HCT116 (cell line): ENCODE measurements at regions not wholly inside any gene's neighbourhood (a gene's known extent, or its start where the extent isn't known, plus 50 kb on each side); places are given as distances from the start of the nearest gene placed in this dataset.

Experiments
- ATAC-seq: fragments of 200-7000 bp; cut with Tn5 transposase; 2 replicates; pipeline ENCODE4 v1.9.1; 2020; ENCODE audit warnings: mild to moderate bottlenecking, moderate library complexity
- BruUV-seq: library from RNA; stranded (reverse); fragments of 400-500 nt; replicated peaks from 2 replicates; lab custom pipeline; 2021; lab: Mats Ljungman, UMichigan
- CTCF ChIA-PET: fragments of 300-600 bp; sonication (Branson Sonifier 250); formaldehyde crosslinking; loops from one replicate; lab custom pipeline; 2021; ENCODE audit warnings: antibody characterized with exemption; lab: Charles Lee
- POLR2A ChIA-PET: fragments of 300-600, 350-600 bp; sonication (Branson Sonifier 250); formaldehyde crosslinking; loops from one replicate; lab custom pipeline; 2021; ENCODE audit warnings: antibody characterized with exemption; lab: Charles Lee
- RAD21 ChIA-PET, 2 experiments: fragments of 300-600 bp; sonication (Branson Sonifier 250); formaldehyde crosslinking; loops; one replicate each; lab custom pipeline; 2023; ENCODE audit warnings: low total read pairs in 2 of 2; ENCODE audit not compliant: uncharacterized antibody in 2 of 2, unreplicated experiment in 2 of 2, low non-redundant PET in 1 of 2; lab: Charles Lee
- DNase-seq: peaks from one replicate; pipeline ENCODE4 v3.0.0-alpha.2; 2010; ENCODE audit warnings: low read depth, low spot score
- H2AFZ ChIP-seq: fragments of 200-600 bp; shearing (Covaris generic), sonication (generic); 2 replicates; pipeline ENCODE4 v1.6.1; 2017; ENCODE audit warnings: low read depth, mixed run types, mixed read lengths, antibody characterized with exemption, low read length; ENCODE audit not compliant: poor library complexity, severe bottlenecking
- H3K27ac ChIP-seq: 2 replicates; pipeline ENCODE4 v1.5.1; 2012; ENCODE audit warnings: low read depth, low read length
- H3K27me3 ChIP-seq: fragments of 200-600 bp; sonication (generic); 2 replicates; pipeline ENCODE4 v1.6.1; 2016; ENCODE audit warnings: mixed run types, low read length, mixed read lengths; ENCODE audit not compliant: insufficient read depth
- H3K36me3 ChIP-seq, 2 experiments: fragments of 200-500 bp in 1 of 2; fragments of 200-600 bp in 1 of 2; sonication (Bioruptor generic) in 1 of 2; sonication (generic) in 1 of 2; 2 replicates each; pipeline versions ENCODE4 v1.5.1 to v1.6.1; 2014 to 2016; ENCODE audit warnings: low read length in 2 of 2, inconsistent platforms in 1 of 2, mixed read lengths in 1 of 2, mixed run types in 1 of 2; ENCODE audit not compliant: insufficient read depth in 2 of 2, control insufficient read depth in 1 of 2
- H3K4me1 ChIP-seq, 2 experiments: fragments of 200-600 bp in 1 of 2; sonication (generic) in 1 of 2; 2 replicates each; pipeline versions ENCODE4 v1.5.1 to v1.6.1; 2012 to 2017; ENCODE audit warnings: low read length in 2 of 2, inconsistent platforms in 1 of 2, mild to moderate bottlenecking in 1 of 2, mixed read lengths in 1 of 2, mixed run types in 1 of 2, moderate library complexity in 1 of 2; ENCODE audit not compliant: insufficient read depth in 2 of 2, control insufficient read depth in 1 of 2
- H3K4me2 ChIP-seq: fragments of 200-600 bp; sonication (generic); 2 replicates; pipeline ENCODE4 v1.6.1; 2017; ENCODE audit warnings: mixed run types, low read length, mixed read lengths
- H3K4me3 ChIP-seq, 2 experiments: fragments of 200-600 bp in 1 of 2; sonication (generic) in 1 of 2; replicated peaks in 1 of 2; 2 replicates each; pipeline ENCODE4 v1.5.1; 2011 to 2016; ENCODE audit warnings: low read length in 2 of 2, control low read depth in 1 of 2, low read depth in 1 of 2, mild to moderate bottlenecking in 1 of 2, mixed read lengths in 1 of 2, mixed run types in 1 of 2
- H3K79me2 ChIP-seq: fragments of 200-600 bp; sonication (generic); 2 replicates; pipeline ENCODE4 v1.6.1; 2017; ENCODE audit warnings: mild to moderate bottlenecking, mixed run types, low read length, moderate library complexity, mixed read lengths; ENCODE audit not compliant: insufficient read depth
- H3K9ac ChIP-seq: fragments of 200-600 bp; sonication (generic); 2 replicates; pipeline ENCODE4 v1.6.1; 2016; ENCODE audit warnings: low read length, mixed read lengths
- H3K9me2 ChIP-seq: fragments of 200-600 bp; sonication (generic), shearing (Covaris generic); 2 replicates; pipeline ENCODE4 v1.6.1; 2017; ENCODE audit warnings: mixed run types, mild to moderate bottlenecking, moderate library complexity; ENCODE audit not compliant: insufficient read depth
- H3K9me3 ChIP-seq, 2 experiments: fragments of 200-500 bp in 1 of 2; fragments of 200-600 bp in 1 of 2; sonication (Bioruptor generic) in 1 of 2; sonication (generic) in 1 of 2; 2 replicates each; pipeline ENCODE4 v1.6.1; 2014 to 2017; ENCODE audit warnings: low read length in 2 of 2, mixed read lengths in 2 of 2, inconsistent platforms in 1 of 2, low read depth in 1 of 2, mild to moderate bottlenecking in 1 of 2, mixed run types in 1 of 2, moderate library complexity in 1 of 2; ENCODE audit not compliant: control insufficient read depth in 1 of 2, insufficient read depth in 1 of 2
- H4K20me1 ChIP-seq: fragments of 200-600 bp; sonication (generic), shearing (Covaris generic); 2 replicates; pipeline ENCODE4 v1.6.1; 2017; ENCODE audit warnings: mixed run types, mild to moderate bottlenecking, moderate library complexity; ENCODE audit not compliant: insufficient read depth
- ATF3 ChIP-seq: IDR thresholded peaks from 2 replicates; pipeline ENCODE4 v1.6.1; 2012
- EZH2 ChIP-seq: fragments of 200-600 bp; sonication (generic); IDR thresholded peaks from 2 replicates; pipeline ENCODE4 v1.6.1; 2017; ENCODE audit warnings: antibody characterized with exemption, mixed run types
- EZH2phosphoT487 ChIP-seq: fragments of 200-600 bp; IDR thresholded peaks from 2 replicates; pipeline ENCODE4 v1.6.1; 2018; ENCODE audit warnings: antibody characterized with exemption, borderline replicate concordance
- SRF ChIP-seq: IDR thresholded peaks from 2 replicates; pipeline ENCODE4 v1.6.1; 2012; ENCODE audit warnings: low read depth
- YY1 ChIP-seq: IDR thresholded peaks from 2 replicates; pipeline ENCODE4 v1.6.1; 2011; ENCODE audit warnings: low read length, low read depth, moderate library complexity, mild to moderate bottlenecking; ENCODE audit not compliant: insufficient replicate concordance; ENCODE audit errors: extremely low read depth
- ZBTB33 ChIP-seq: IDR thresholded peaks from 2 replicates; pipeline ENCODE4 v1.6.1; 2011; ENCODE audit warnings: mild to moderate bottlenecking, low read length, moderate library complexity; ENCODE audit not compliant: insufficient replicate concordance; ENCODE audit errors: extremely low read depth
- ZFX ChIP-seq: fragments of 450-650 bp; IDR thresholded peaks from 2 replicates; pipeline ENCODE4 v1.6.1; 2017
- intact Hi-C: fragments of 100-400 bp; cut with micrococcal nuclease; formaldehyde crosslinking; loops from 2 replicates; pipeline ENCODE4 v1.10.0; 2022

- Histone ChIP-seq H3K27me3 (peaks cover 78% of the 10 kb centered on the region), H3K4me1 (no peaks in the 10 kb centered on the region), H4K20me1 (no peaks in the 10 kb centered on the region), H2AFZ (no peak overlapping the region), H3K36me3 (no peaks in the 10 kb centered on the region), H3K79me2 (no peaks in the 10 kb centered on the region), H3K9ac (no peak overlapping the region), H3K9me2 (no peaks in the 10 kb centered on the region), H3K4me3 (no peak overlapping the region), H3K27ac (no peak overlapping the region), H3K4me2 (no peak overlapping the region), H3K9me3 (no peaks in the 10 kb centered on the region)
- no peak for DNase-seq
- CTCF ChIA-PET, result no interaction called here
- RAD21 ChIA-PET, result no interaction called here
- POLR2A ChIA-PET, result interaction anchor here (0.6 kb wide), 1 partner anchor 390 kb away, joined by 3 read pairs; no protein-coding TSS in a partner anchor
- no peak for TF ChIP-seq EZH2phosphoT487
- TF ChIP-seq YY1, result no peak
- TF ChIP-seq ZFX, result no peak
- no peak for TF ChIP-seq ZBTB33
- no peak for TF ChIP-seq ATF3
- no peak for TF ChIP-seq SRF
- no peak for TF ChIP-seq EZH2
- ATAC-seq, result no peak
- intact Hi-C loops, result no loop called here
- no TSS peak for BruUV-seq
Measured at GRCh38 chr22:26901198-26901816, 243.9 kb downstream of the MIAT start.
